CD4-positive, alpha-beta T cell treated with Interleukin-2 at 100 ng/mL for 4 hours (primary cell): ENCODE measurements at regions not wholly inside any gene's neighbourhood (a gene's known extent, or its start where the extent isn't known, plus 50 kb on each side); places are given as distances from the start of the nearest gene placed in this dataset.
"Not testable (repeated sequence)": the region's sequence is repeated elsewhere in the genome, so short reads cannot be mapped to it uniquely, and the experiment has no call there.

ENCODE experiments used
- DNase-seq: peaks from one replicate; pipeline ENCODE4 v3.0.0-alpha.2; 2020; ENCODE audit warnings: low spot score

DNA sequence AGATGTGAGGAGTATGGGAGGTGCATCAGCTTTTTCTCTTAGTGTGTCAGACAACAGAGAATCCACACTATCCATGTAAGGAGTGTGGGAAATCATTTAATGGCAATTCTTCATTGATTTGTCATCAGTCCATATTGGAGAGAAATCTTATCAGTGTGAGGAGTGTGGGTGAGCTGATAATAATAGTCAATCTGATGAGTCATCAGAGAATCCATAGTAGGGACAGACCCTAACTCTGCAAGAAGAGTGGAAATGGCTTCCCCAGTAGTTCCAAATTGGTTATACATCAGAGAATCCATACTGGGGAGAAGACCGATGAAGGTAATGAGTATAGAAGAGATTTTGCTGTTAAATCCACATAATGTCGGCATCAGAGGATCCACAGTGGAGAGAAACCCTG lies 150.5 kb upstream of the THUMPD2 start:
- DNase-seq, result no peak

DNA sequence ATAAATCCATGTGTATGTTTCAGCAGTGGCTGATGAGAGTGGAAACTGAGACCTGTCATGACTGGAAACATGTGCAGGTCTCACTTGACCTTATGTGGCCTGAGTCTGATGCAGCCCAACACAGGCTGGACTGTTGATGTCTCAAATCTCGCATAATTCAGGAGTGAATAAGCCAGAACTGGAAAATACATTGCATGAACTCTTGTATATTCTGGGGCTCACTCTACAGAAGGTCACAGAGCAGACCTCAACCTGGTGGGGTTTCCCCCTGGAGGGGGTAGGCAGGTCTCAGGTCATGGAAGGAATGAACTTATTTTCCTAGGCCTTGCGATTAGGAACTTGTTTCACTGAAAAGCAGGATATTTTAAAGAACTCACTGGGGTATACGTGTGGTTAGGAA lies 146.3 kb upstream of the THUMPD2 start:
- no peak for DNase-seq

DNA sequence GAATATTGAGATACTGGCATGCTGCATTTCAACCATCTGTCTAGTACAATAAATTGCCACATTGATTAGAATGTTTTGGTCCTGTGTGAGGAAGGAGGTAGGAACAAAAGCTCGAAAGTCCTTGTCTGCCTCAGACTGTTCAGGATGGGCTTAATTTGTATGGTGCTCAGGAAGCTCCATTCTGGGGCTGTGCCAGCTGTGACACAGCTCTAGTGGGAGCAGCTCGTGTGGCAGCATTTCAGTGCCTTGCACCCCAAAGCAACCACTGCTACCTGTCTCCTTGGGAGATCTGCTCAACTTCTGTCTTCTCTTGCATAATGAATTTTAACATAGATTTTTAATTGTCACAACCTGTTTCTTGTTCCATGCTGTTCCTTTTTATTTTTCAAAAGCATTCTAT lies 144.4 kb upstream of the THUMPD2 start:
- no peak for DNase-seq

DNA sequence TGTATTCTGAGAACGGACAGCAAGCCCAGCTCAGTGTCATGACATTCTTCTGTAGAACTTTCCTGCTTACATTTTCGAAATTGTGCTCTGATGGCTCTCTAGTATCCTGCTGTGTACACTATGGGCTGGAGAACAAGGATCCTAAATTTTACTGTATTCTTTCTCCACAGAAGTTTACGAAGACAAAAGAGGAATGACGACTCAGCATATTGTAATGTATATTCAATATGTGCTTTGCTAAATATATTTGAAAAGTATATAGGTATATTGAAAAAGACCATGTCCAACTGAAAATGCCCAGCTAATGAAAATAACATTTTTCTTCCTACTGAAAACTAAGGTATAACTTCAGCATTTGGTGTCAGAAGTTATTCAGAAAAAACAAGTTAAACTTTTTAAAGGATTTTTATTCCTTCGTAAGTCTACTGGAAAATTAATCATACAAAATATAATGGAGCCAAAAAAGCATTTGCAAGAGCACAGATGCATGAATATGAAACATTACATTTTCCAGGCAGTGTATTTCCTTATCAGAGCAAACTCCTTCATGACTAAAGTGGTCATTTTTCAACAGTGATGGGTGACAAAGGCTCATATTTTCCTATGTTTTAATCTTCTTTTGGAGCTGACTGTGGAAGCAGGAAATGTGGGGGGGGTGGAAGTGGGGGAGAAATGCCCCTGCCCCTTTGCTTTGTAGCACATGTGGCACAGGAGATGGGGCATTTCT lies 143.8 kb upstream of the THUMPD2 start:
- no peak for DNase-seq

DNA sequence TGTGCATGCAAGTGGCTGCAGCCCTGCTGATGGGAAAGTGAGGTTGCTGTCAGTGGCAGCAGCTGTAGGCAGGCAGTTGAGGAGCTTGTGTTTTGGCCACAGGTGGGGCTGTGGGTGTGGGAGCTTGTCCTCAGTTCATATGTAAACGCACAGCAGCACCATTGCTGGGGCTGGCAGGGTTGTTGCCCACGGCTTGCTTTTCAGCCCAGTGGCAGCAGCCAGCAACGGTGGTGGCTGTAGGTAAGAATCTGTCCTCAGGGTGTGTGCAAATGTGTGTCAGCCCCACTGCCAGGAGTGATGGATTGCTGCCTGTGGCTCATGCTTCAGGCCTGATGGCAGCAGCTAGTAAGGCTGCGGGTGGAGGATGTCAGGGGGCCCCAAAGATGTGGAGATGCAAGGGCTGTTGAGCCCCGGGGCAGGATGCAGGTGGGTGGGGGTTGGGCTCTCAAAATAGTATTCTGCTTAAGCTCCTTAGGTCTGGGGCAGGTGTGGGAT lies 141.3 kb upstream of the THUMPD2 start:
- no peak for DNase-seq

DNA sequence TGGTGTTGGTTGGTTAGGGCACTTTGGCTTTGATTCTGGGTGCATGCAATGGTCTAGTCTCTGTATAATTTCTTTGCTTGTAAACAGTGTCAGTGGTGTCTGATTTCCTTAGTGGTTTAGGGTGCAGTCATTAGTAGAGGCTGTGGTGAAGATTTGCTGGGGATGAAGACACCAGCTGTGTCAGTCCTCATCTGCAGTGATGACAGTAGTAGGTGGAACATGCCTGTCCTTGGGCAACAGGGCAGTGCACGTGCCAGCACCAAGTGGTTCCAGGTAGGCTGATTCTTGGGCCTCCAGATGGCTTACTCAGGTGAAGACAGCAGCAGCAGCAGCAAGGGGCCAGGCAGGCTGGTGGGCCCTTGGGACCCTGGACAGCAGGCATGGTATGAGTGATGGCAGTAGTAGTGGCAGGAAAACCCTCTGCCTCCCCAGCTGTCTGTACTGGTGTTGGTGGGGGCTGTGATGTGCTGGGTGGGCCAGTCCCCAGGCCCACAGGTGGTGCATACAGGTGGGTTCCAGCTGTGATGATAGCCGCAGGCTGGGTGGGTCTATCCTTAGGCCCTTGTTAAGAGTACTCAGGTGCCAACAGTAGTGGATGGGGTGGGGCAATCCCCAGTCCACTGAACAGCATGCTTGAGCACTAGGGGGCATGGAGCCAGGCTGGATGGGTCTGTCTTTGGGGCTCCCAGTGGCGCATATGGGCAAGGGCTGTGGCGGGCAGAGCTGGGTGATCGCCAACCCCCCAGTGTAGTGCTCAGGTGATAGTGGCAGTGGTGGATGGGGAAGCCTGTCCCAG lies 140.7 kb upstream of the THUMPD2 start:
- no peak for DNase-seq

DNA sequence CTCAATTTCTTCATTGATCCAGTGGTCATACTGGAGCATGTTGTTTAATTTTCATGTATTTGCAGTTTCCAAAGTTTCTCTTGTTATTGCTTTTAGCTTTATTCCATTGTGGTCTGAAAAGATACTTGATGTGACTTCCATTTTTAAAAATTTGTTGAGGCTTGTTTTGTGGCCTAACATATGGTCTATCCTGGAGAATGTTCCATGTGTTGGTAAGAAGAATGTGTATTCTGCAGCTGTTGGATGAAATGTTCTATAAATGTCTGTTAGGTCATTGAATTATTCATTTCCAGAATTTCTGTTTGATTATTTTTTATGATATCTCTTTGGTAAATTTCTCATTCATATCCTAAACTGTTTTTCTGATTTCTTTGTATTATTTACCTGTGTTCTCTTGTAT lies 139.8 kb upstream of the THUMPD2 start:
- no peak for DNase-seq

DNA sequence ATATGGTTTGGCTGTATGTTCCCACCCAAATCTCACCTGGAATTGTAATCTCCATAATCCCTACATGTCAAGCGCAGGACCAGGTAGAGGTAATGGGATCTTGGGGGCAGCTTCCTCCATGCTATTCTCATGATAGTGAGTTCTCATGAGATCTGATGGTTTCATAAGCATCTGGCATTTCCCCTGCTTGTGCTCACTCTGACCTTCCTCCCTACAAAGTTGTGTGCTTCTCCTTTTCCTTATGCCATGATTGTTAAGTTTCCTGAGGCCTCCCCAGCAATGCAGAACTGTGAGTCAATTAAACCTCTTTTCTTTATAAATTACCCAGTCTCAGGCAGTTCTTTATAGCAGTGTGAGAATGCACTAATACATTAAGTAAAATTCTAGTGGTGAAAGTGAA lies 138.3 kb upstream of the THUMPD2 start:
- DNase-seq, result not testable (repeated sequence)

DNA sequence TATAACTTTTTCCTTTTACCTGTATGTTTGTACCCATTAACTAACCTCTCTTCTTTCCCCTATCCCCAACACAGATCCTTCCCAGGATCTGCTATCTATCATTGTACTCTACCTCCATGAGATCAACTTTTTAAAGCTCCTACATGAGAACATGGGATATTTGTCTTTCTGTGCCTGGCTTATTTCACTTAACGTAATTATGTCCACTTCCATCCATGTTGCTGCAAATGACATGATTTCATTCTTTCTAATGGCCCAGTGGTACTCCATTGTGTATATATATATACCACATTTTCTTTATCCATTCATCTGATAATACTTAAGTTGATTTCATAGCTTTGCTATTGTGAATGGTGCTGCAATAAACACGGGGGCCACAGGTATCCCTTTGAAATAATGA lies 135.9 kb upstream of the THUMPD2 start:
- DNase-seq, result no peak

DNA sequence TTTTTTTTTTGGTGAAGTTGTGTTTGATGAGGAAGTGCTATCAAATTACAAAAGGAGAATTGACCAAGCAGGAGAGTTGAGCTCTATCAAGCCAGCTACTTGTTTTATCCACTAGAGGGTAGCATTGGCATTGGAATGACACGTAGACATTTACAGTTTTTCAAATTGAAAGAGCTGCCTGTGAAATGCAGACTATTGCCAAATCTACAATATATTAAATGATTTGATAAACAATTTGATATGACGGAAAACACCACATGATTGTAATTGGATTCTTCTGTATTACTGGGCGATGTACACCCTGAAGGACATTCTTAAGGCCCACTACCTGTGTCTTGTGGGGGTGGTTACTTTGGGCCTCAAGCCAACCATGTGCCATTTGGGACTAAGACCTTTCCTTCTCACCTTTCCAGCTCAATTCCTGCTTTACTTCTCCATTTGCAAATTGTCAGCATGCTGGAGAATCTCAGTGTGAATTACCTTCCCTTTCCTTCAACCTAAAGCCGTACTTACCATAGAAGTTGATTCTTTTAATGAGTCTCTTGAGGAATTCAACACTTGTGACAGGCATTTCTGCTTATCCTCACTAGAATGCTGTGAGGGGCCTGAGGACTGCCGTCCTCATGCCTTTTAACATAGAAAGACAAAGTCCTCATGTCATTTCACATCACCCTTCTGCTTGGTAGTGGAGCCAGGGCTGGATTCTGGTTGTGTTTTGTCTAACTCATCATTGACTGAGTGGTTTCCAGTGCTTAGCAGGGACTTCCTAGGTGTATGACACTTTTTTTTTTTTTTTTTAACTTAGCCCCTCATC lies 134.8 kb upstream of the THUMPD2 start:
- peak; percentile 21 for DNase-seq

DNA sequence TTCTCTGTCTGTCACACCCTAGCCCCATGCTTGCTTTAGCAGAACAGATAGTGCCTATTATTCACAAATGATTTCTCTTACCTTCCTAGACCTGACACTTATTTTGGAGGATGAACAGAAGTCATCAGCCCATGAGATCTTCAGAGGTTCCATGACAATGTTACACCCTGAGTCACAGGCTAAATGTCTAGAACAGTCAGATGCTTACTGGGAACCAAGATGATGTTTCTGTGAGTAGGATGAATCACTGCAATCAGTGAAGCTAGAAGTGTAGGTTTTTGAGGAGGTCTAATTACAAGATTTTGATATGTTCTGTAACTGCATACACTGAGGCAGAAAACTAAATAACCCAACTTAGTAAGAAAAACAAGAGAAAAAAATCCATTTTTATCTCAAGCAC lies 123.0 kb upstream of the THUMPD2 start:
- no peak for DNase-seq

DNA sequence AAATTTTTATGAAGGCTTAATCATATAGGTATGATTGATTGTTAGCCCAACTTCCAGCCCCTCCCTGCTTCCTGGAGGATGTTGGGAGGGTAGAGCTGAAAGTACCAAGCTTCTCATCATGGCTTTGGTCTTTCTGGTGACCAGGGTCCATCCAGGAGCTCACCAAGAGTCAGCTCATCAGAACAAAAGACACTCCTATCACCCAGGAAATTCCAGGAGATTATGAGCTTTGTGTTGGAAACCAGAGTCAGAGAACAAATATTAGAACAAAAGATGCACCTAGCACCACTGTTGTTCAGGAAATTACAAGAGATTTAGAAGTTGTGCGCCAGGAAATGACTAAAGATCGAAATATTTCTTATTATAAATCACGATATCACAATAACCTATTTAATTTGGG lies 119.9 kb upstream of the THUMPD2 start:
- DNase-seq, result no peak

DNA sequence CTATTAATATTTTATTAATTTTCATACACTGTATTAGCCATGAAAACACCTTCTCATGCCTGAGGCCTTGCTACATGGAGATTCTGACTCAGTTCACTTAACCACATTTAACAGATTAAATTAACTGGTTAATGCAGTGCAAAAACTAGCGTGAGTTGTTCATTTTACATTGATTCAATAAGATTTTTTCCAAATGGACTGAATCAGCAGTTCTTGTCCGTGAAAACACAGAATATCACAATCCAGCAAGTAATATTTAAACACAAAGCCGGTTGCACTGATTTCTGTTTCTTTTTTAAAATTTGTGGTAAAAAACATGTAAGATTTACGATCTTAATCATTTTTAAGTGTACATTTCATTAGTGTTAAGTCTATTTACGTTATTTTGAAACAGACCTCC lies 118.2 kb upstream of the THUMPD2 start:
- DNase-seq, result no peak

DNA sequence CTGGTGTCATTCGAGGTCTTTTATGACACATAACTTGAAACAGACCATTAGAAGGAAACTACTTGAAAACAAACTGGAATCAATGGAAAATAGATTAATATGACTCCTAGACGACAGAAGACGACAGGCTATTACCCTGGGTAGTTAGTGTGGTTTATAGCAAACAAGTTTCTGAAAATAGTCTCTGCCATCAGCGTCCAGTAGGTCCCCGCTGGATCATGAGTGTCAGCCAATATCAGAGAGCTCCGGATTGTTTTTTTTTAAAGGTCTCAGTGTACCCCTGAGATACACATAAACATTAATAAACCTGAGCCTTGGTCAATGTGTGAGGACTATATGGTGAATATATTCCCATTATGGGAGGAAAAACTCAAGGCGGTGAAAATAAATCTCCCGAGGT lies 115.0 kb upstream of the THUMPD2 start:
- DNase-seq, result no peak

DNA sequence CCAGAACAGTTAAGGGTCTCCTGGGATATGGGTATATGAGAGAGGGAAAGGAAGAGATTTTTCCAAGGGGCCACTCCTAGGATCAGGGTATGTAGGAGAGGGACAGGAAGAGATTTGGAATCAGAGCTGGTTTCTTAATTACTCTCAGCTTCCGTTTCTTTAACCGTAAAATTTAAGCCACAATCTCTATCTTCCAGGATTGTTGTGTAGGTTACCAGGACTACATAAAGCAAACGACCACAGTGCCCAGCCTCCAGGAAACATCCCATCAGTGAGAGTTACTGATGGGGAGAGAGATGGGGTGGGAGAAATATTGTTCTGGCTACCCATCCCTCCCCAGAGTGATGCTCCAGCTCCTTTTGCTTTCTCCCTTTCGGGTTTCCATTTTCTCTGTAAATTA lies 114.6 kb upstream of the THUMPD2 start:
- no peak for DNase-seq

DNA sequence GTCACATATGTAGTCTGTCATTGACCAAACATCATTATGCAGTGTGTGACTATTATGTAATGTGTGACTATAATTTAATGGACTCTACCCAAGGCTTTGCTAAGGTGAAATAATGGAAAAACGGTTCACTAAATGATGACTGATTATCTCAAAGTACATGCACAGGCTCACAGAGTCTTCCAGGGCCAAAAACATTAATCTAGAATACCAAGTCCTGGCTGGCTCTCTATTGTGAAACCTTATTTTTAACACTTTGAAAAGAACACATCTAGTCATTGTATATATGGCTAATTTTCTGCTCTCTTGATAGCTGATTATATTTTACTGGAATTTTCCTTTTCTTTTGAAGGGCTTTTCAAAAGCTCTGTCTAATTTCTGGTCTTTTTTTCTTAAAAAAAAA lies 102.9 kb upstream of the THUMPD2 start:
- DNase-seq, result no peak

DNA sequence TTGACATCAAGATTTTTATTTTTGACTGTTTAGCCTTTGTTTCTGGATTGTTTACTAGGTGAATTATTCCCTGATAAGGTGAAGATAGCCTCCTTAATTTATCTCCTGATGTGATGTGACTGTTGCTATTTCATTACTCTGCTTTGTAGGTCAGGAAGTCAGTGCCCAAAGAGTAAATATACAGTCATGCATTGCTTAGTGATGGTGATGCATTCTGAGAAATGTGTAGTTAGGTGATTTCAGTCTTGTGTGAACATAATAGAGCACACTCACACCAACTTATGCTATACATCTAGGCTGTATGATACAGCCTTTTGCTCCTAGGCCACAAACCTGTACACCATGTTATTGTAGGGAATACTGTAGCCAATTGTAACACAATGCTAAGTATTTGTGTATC lies 102.4 kb upstream of the THUMPD2 start:
- no peak for DNase-seq

DNA sequence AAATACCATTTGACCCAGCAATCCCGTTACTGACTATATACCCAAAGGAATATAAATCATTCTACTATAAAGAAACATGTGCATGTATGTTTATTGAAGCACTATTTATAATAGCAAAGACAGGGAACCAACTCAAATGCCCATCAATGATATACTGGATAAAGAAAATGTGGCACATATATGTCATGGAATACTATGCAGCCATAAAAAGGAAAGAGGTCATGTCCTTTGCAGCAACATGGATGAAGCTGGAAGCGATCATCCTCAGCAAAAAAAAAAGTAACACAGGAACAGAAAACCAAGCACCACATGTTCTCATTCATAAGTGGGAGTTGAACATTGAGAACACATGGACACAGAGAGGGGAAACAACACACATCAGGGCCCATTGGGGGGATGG lies 99.9 kb upstream of the THUMPD2 start:
- not testable (repeated sequence) for DNase-seq

DNA sequence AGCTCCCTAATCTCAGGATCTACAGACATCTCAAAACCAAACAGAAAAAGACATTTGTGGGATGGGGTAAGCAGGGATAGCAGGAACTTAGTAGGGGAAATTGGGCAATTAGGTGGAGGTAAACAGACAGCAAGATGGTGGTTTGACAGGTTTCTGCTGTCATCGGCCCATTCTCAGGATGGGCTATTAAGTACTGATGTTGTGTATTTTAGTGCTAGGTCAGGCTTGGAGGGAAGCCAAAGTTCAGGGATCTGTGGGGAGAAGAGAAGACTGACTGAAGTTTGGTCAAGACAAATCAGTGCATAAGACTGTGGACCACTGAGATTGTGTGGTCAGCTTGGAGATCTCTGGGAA lies 96.8 kb upstream of the THUMPD2 start:
- DNase-seq, result no peak

DNA sequence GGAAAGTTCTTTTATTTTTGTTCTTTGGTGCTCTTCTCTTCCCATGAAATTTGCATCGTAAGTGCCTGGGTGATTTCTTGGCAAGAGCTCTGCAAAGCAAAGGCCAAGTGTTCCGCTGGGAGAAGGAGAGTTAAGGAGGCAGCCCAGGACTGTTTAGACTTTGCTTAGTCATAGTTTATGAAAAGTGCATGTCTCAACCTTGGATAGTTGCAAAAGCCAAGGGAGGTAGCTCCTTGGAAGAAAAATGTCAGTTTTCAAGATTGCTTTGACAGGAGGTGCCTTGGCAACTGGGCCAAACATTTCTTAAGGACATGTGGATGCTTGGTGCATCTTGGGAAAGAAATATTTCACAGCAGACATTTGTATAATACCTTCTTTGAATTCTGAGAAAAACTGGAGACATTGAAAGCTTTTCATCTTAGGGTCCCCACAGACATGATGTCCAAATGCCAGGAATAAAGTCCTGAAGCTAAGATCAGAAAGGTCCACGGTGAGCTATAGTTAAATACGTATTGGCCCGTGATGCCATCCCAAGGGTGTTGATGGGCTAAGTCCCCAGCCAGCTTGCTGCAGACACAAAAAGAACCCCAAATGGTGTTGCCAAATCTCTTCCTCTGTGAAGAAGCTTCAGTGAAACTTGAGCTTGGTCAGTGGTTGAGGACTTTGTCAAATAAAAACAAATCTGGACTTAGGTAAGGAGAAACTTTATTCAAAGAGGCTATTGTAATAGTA lies 96.3 kb upstream of the THUMPD2 start:
- no peak for DNase-seq

DNA sequence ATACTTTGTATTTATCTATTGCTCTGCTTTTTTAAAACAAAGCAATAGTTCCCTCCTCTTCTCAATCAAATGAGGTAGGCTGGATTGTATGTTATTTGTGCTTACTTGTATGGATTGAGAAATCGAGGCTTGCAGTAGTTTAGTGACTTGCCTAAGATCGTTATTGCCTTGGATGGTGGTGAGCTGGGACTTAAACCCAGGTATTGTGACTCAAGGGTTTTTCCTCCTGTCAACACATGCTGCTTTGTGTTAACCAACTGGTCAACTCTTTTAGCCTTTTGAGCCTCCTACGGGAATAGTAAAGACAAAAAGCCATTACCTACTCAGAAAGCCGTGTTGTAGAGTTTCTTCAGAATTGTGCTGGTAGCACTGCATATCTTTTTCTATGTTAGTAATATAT lies 95.2 kb upstream of the THUMPD2 start:
- no peak for DNase-seq

DNA sequence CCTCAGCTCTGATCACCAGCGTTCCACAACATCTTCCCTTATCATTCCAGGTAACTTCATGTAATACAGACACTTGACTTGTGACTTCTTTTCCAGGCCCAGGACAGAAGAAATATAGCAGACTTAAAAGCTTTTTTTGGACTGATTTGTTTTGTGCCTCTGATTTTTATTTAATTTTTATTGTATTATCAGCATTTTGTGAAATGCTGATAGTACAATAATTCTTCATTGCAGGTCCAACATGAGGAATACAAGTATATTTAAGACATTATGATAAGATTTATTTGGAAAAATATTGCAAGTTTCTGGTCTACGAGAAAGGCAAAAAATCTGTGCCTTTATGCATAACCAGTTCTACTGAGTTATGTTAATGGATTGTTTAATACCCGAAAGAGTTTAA lies 94.5 kb upstream of the THUMPD2 start:
- no peak for DNase-seq
